Activated CD8-positive, alpha-beta memory T cell treated with anti-CD3 and anti-CD28 coated beads for 4 hours (primary cell): ENCODE measurements at regions not wholly inside any gene's neighbourhood (a gene's known extent, or its start where the extent isn't known, plus 50 kb on each side); places are given as distances from the start of the nearest gene placed in this dataset.
"Not testable (repeated sequence)": the region's sequence is repeated elsewhere in the genome, so short reads cannot be mapped to it uniquely, and the experiment has no call there.

Experiments used
- DNase-seq, 2 donors: peaks; one replicate each; pipeline ENCODE4 v3.0.0-alpha.2; 2020; ENCODE audit warnings: low read depth in 2 of 2

DNA sequence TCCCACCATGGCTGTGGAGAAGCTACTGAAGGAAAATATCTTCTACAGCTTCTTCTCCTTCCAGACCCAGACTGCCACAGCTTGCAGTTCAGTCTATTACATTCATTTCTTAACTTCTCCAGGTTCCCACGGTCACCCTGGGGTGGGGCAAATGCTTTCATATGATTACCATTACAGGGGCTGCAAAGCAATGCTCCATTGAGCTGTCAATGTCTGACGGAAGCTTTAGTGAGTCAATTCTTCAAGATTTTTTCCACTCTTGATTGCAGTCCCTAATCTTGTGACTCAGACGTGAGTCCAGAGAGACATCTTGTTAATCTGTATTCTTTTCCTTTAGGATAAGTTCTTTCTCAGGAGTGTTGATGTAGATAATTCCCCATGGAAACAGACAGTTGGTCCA, 233.4 kb upstream of the DDI1 start:
- DNase-seq: no peak

DNA sequence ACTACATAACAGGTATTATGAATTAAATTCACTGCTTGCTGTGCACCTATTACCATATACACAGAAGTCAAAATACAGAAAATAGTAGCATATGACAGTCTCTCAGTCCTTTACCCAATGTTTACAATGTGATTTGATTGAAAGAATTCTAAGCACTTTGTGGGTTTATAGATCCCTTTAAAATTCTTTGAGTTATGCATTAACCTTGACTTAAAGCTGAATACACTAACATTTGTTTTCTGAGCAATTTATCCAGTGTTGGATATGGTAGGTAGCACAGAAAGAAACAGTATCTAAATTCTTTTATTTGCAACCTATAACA, 230.8 kb upstream of the DDI1 start:
- DNase-seq: no peak

- no peak for DNase-seq
These were observed 230.1 kb upstream of the DDI1 start for GRCh38 chr11:103806130-103806895.

- DNase-seq: no peak
These were observed 228.6 kb upstream of the DDI1 start for GRCh38 chr11:103807806-103808205.

- no peak for DNase-seq
These were observed 228.2 kb upstream of the DDI1 start for GRCh38 chr11:103808252-103808651.

GRCh38 chr11:103811870-103812455, 224.5 kb upstream of the DDI1 start:
- no peak for DNase-seq

- no peak for DNase-seq
These were observed 223.8 kb upstream of the DDI1 start for GRCh38 chr11:103812680-103813079.

DNA sequence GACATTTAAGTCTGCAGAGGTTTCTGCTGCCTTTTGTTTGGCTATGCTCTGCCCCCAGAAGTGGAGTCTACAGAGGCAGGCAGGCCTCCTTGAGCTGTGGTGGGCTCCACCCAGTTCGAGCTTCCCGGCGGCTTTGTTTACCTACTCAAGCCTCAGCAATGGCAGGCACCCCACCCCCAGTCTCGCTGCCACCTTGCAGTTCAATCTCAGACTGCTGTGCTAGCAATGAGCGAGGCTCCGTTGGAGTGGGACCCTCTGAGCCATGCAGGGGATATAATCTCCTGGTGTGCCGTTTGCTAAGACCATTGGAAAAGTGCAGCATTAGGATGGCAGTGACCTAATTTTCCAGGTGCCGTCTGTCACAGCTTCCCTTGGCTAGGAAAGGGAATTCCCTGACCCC, 216.1 kb upstream of the DDI1 start:
- DNase-seq: not testable (repeated sequence)

DNA sequence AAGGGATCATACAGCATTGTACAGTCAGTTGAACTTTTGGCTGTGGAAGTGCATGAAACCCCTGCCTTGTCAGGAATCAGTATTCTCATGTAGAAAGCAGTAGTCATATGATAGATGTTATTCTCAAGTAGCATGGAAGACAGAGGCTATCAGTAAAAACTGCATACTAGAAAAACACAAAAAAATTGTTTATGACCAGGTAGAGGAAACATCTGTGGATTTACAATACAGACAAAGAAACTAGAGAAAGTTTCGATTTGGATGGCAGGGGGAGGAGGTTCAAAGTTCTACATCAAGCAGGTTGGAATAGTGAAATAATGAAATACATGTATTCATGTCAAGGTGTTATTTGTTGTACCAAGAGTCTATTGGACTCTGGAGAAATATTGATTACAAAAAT, 212.3 kb upstream of the DDI1 start:
- DNase-seq: no peak

GRCh38 chr11:103825469-103825868, 211.0 kb upstream of the DDI1 start:
- no peak for DNase-seq

DNA sequence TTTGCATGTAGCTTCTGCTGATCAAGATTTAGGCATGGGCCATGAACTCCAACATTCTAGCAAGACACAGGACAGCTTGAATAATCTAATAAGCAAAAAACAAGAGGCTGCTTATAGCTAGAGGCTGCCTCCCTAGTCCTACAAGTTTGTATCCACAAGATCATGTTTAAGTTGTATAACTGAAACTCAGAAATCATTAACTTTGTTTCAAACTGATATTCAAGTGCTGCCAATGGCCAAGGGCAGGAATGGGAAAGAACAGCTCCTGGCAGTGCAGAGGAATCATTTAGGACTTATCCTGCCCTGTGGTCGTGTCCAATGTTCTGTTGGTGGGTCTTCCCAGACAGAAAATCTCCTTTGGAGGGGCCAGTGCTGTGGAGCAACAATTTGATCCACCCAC, 209.6 kb upstream of the DDI1 start:
- DNase-seq: no peak

- no peak for DNase-seq
These were observed 206.8 kb upstream of the DDI1 start for GRCh38 chr11:103829596-103829995.

- DNase-seq: no peak
These were observed 206.2 kb upstream of the DDI1 start for GRCh38 chr11:103830205-103830604.

DNA sequence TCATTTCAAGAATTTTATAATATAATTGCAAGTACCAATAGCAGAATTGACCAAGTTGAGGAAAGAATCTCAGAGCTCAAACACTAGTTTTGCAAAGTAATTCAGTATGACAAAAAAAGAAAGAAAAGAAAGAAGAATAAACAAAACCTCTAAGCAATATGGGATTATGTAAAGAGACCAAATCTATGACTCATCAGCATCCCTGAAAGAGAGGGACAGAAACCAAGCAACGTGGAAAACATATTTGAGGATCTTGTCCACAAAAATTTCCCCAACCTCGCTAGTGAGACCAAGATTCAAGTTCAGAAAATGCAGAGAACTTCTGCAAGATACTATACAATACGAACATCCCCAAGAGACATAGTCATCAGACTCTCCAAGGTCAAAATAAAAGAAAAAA, 203.7 kb upstream of the DDI1 start:
- no peak for DNase-seq

DNA sequence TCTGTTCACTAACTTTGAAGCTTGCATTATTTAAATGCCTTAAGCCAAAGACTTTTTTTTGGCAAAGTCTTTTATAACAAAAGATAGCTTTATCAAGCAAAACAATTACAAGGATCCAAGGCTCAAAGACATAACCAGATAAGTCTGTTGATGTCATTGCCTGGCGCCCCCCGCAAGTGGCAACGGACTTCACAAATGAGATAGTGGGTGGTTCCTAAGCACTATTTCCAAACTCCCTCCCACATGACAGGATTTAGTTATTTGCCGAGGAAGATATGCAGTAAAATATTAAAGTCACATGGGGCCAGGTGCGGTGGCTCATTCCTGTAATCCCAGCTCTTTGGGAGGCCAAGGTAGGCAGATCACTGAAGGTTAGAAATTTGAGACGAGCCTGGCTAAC, 194.2 kb upstream of the DDI1 start:
- no peak for DNase-seq

GRCh38 chr11:103842795-103843194, 193.6 kb upstream of the DDI1 start:
- no peak for DNase-seq

GRCh38 chr11:103844327-103845215, 191.9 kb upstream of the DDI1 start:
- no peak for DNase-seq

DNA sequence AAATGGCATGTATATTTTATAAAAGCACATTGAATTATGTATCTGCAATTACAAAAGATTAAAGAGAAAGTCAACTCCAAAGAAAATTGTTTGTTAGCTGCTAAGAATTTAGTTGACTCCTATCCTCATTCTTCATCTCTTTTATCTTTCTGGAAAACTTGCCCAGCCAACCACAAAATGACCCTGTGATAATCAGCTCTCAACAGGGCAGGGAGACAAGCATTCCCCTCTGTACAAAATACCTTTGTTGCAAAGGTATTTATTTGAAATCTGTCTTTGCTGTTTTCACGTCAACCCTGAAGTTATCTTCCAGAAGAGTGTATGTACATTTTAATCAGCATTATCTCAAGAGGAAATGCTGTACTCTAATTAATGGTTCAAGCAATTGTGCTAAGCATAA, 191.1 kb upstream of the DDI1 start:
- DNase-seq: no peak

- no peak for DNase-seq
These were observed 187.8 kb upstream of the DDI1 start for GRCh38 chr11:103848686-103849085.

GRCh38 chr11:103849366-103849765, 187.1 kb upstream of the DDI1 start:
- DNase-seq: no peak

DNA sequence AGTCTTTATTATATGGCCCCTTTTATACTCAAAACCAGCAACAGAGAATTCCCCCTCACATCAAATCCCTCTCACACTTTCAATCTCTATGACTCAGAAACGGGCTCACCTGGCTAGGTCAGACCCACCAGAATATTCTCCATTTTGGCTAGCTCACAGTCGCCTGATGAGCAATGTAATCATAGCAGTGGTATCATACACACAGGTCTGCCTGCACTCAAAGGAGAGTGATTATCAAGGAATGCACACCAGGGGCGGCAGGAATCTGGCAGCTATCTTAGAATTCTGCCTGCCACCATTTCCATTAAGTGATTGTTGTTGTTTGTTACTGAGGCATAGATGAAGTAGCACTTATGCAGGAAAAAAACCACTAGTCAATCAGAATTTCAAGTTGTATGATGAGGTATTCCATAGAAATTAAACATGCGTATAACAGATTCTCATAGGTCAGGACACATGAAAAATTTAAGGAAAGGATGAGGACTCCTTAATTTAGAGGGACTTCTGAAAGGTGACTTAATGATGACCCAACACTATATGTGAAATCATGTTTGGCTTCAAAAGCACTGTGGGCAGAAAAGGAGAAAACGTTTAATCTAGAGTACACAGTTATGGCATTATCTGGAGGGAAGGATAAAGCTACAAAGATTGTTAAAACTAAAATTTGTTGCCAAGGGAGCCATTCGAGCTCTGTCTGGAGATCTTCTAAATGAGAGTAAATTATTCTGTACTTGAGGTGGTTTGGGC, 185.8 kb upstream of the DDI1 start:
- no peak for DNase-seq

DNA sequence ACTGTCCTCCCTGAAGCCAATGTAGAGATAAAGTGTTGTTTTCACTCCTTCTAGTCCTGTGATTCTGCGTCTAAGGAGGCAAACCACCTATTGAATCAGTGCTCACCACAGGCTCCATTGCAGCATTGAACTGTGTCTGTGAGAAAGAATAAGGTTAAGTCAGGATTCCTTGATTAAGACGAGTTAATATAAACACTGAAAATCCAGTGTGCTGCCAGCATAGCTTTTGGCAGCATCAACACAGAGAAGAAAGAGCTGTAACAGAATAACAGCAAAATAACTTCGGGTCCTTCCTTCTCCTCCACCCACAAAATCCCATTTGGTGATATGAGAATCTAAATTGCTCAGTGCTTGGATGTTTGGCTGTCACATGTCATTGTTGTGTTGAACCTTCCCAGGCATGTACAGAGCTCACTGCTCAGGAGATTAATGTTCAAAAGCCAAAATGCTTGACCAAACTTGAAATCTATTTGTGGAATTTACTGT, 185.2 kb upstream of the DDI1 start:
- no peak for DNase-seq
